ENCODE measurements at regions not wholly inside any gene's neighbourhood (a gene's known extent, or its start where the extent isn't known, plus 50 kb on each side); places are given as distances from the start of the nearest gene placed in this dataset.

- TF ChIP-seq CEBPB (tag; IDR thresholded peaks at IDR 0.05) (no peak), RBBP5 (IDR thresholded peaks at IDR 0.05; ENCODE audit: borderline replicate concordance, insufficient read depth, low read length, poor library complexity, severe bottlenecking) (no peak), SRF (CRISPR knock-in tag; IDR thresholded peaks at IDR 0.05) (no peak), ARID1B (IDR thresholded peaks at IDR 0.05) (no peak)
- no peak overlapping the region for H2AFZ ChIP-seq (ENCODE audit: low read depth, low read length)
- H3K79me2 ChIP-seq (ENCODE audit: control insufficient read depth, insufficient read depth, low read length), result no peaks in the 10 kb centered on the region
- ATAC-seq, result no peak
- DNase-seq (ENCODE audit: extremely low read depth in 1 of 4, low spot score in 3 of 4), result no peak
- no peaks in the 10 kb centered on the region for H3K27me3 ChIP-seq (ENCODE audit: control insufficient read depth in 2 of 2, insufficient read depth in 2 of 2, low read length in 2 of 2)
- intact Hi-C loops (cut with micrococcal nuclease) (no loop called here), in situ Hi-C loops (cut with MboI) (no loop called here)
- H3K4me2 ChIP-seq (ENCODE audit: insufficient read depth, low read length), result no peak overlapping the region
- H3K9me3 ChIP-seq (replicated peaks; ENCODE audit: control insufficient read depth, insufficient read depth, low read depth, low read length), result no peaks in the 10 kb centered on the region
- BruUV-seq (replicated peaks), result no TSS peak
- 5% methylated on average over 2 of the region's 2 CpGs for WGBS (ENCODE audit: insufficient coverage, low coverage, missing lambda C conversion rate)
- no peak overlapping the region for H3K9ac ChIP-seq (ENCODE audit: insufficient read depth in 1 of 2, low read depth in 2 of 2, low read length in 2 of 2)
- H4K20me1 ChIP-seq (replicated peaks; ENCODE audit: control insufficient read depth, insufficient read depth, low read length), result no peaks in the 10 kb centered on the region
- no peak for FAIRE-seq
- ChIA-PET POLR2A (no interaction called here), CTCF (ENCODE audit: low intra/inter-chr PET ratio) (no interaction called here)
- no peaks in the 10 kb centered on the region for H3K4me1 ChIP-seq (replicated peaks in 1 of 2; ENCODE audit: control insufficient read depth in 2 of 2, insufficient read depth in 2 of 2, low read length in 2 of 2)
- H3K36me3 ChIP-seq (ENCODE audit: control insufficient read depth, insufficient read depth, low read length), result no peaks in the 10 kb centered on the region
- no peak overlapping the region for H3K27ac ChIP-seq (ENCODE audit: extremely low read depth, low read depth, low read length)
- H3K9me1 ChIP-seq (ENCODE audit: control insufficient read depth, insufficient read depth, low read length), result no peaks in the 10 kb centered on the region
- H3K4me3 ChIP-seq, result no peak overlapping the region
Measured at GRCh38 chr3:161890147-161890625, 393.6 kb downstream of the OTOL1 start.

GRCh38 chr3:161893972-161894371 is 397.4 kb downstream of the OTOL1 start:
- no peak overlapping the region for H3K4me3 ChIP-seq
- H3K9me1 ChIP-seq (ENCODE audit: control insufficient read depth, insufficient read depth, low read length), result no peaks in the 10 kb centered on the region
- 0% methylated on average over 1 of the region's 1 CpG for WGBS (ENCODE audit: insufficient coverage, low coverage, missing lambda C conversion rate)
- ChIA-PET POLR2A (no interaction called here), CTCF (ENCODE audit: low intra/inter-chr PET ratio) (no interaction called here)
- in situ Hi-C loops (cut with MboI) (no loop called here), intact Hi-C loops (cut with micrococcal nuclease) (no loop called here)
- H3K36me3 ChIP-seq (ENCODE audit: control insufficient read depth, insufficient read depth, low read length), result no peaks in the 10 kb centered on the region
- no peak overlapping the region for H2AFZ ChIP-seq (ENCODE audit: low read depth, low read length)
- FAIRE-seq, result no peak
- H3K27ac ChIP-seq (ENCODE audit: extremely low read depth, low read depth, low read length), result no peak overlapping the region
- ATAC-seq, result no peak
- H3K9ac ChIP-seq (ENCODE audit: insufficient read depth in 1 of 2, low read depth in 2 of 2, low read length in 2 of 2), result no peak overlapping the region
- H3K9me3 ChIP-seq (replicated peaks; ENCODE audit: control insufficient read depth, insufficient read depth, low read depth, low read length), result no peaks in the 10 kb centered on the region
- H3K27me3 ChIP-seq (ENCODE audit: control insufficient read depth in 2 of 2, insufficient read depth in 2 of 2, low read length in 2 of 2), result no peaks in the 10 kb centered on the region
- BruUV-seq (replicated peaks), result no TSS peak
- H3K79me2 ChIP-seq (ENCODE audit: control insufficient read depth, insufficient read depth, low read length), result no peaks in the 10 kb centered on the region
- no peak overlapping the region for H3K4me2 ChIP-seq (ENCODE audit: insufficient read depth, low read length)
- H4K20me1 ChIP-seq (replicated peaks; ENCODE audit: control insufficient read depth, insufficient read depth, low read length), result no peaks in the 10 kb centered on the region
- no peak for DNase-seq (ENCODE audit: extremely low read depth in 1 of 4, low spot score in 3 of 4)
- H3K4me1 ChIP-seq (replicated peaks in 1 of 2; ENCODE audit: control insufficient read depth in 2 of 2, insufficient read depth in 2 of 2, low read length in 2 of 2), result no peaks in the 10 kb centered on the region
- no peak for TF ChIP-seq RBM25 (IDR thresholded peaks at IDR 0.05; ENCODE audit: low read depth, low read length, severe bottlenecking)
- no peak for TF ChIP-seq ZNF41 (CRISPR knock-in tag; conservative IDR thresholded peaks at IDR 0.05)
- TF ChIP-seq FOXJ2 (tag; IDR thresholded peaks at IDR 0.05), result no peak
- no peak for TF ChIP-seq HES1 (IDR thresholded peaks at IDR 0.05; ENCODE audit: low read depth)
- TF ChIP-seq ZC3H11A (IDR thresholded peaks at IDR 0.05; ENCODE audit: low read depth, low read length), result no peak
- no peak for TF ChIP-seq MEIS2 (IDR thresholded peaks at IDR 0.05; ENCODE audit: partially characterized antibody)
- no peak for TF ChIP-seq POLR2A (conservative IDR thresholded peaks at IDR 0.05)
- no peak for TF ChIP-seq CBX1 (IDR thresholded peaks at IDR 0.05; ENCODE audit: low read depth)
- TF ChIP-seq CLOCK (CRISPR knock-in tag; IDR thresholded peaks at IDR 0.05; ENCODE audit: borderline replicate concordance), result no peak
